ENCODE measurements at regions not wholly inside any gene's neighbourhood (a gene's known extent, or its start where the extent isn't known, plus 50 kb on each side); places are given as distances from the start of the nearest gene placed in this dataset.

DNA sequence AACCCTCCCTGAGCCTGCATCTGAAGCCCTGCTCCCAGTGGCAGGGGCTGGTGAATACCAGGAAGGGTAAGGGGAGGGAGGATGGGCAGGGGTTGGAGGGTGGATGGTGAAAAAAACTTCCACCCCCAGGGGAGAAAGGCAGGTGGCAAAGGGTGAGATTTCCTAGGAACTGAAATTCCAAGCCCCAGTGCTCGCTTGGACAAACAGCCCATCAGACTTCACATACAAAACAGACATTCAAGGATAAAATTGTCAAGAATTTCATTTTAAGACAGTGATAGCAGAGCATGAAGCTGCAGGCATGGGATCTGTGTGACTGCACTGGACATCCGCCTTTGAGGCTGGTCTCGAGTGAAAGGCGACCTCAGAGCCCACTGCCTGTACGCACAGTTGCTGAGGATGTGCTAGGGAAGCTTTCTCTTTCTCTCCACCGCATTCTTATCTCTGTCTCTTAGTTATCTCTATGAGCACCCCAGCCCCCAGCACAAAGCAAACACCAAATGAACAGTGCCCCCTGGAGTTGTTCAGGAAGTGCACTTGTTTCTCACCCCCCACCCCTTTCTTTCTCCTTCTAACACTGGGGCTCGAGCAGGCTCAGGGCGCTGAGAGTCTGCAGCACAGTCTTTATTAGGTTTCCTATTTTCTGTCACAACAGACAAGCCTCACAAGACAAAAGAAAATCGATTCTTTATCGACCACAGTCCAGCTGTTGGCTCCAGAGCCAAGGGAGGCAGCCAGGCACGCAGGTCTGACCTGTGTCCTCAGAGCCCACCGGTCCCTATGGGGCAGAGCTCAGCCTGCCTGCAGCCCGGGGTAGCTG is 237.3 kb upstream of the NCAM1 start:
- no peak for TF ChIP-seq ZFX (IDR thresholded peaks at IDR 0.05; ENCODE audit: borderline replicate concordance)
- TF ChIP-seq, protein P1, sequence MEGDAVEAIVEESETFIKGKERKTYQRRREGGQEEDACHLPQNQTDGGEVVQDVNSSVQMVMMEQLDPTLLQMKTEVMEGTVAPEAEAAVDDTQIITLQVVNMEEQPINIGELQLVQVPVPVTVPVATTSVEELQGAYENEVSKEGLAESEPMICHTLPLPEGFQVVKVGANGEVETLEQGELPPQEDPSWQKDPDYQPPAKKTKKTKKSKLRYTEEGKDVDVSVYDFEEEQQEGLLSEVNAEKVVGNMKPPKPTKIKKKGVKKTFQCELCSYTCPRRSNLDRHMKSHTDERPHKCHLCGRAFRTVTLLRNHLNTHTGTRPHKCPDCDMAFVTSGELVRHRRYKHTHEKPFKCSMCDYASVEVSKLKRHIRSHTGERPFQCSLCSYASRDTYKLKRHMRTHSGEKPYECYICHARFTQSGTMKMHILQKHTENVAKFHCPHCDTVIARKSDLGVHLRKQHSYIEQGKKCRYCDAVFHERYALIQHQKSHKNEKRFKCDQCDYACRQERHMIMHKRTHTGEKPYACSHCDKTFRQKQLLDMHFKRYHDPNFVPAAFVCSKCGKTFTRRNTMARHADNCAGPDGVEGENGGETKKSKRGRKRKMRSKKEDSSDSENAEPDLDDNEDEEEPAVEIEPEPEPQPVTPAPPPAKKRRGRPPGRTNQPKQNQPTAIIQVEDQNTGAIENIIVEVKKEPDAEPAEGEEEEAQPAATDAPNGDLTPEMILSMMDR (IDR thresholded peaks at IDR 0.05) = no peak
- H3K27ac ChIP-seq = no peak overlapping the region

DNA sequence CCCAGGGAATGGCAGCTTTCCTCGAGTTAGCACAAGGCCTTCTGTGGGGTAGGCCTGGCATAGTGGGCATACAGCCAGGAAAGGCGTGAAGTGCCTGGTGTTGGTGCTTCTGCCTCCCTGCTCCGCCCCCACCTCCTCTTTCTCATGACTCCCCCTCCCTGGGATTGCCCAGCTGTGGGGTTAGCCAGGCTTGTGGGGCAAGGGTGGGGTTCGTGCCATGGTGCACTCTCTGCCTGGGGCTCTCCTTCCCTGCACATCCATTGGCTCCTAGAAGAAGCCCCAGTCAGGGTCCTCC is 236.8 kb upstream of the NCAM1 start:
- H3K27ac ChIP-seq = no peak overlapping the region

DNA sequence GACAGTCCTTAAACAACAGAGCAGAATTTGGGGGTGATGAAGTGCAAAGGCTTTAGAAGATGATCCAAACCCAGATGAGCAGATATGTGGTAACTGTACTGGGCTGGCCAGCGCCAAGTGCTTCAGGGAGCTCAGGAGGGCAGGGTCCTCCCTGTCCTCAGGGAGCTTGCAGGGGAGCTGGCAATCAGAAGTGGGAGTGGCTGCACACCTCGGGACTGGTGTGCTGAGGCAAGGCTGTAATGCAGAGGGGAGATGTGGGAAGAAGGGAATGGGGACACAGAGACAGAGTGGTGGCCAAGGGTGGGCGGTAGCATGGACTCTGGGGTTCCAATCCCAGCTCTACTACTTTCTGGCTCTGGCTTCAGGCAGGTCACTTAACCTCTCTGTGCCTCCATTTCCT is 235.6 kb upstream of the NCAM1 start:
- TF ChIP-seq, protein P1 (IDR thresholded peaks at IDR 0.05) = no peak
- TF ChIP-seq ZFX (IDR thresholded peaks at IDR 0.05; ENCODE audit: borderline replicate concordance) = no peak
- no peak overlapping the region for H3K27ac ChIP-seq

More for the DNA sequence above, 236.8 kb upstream of the NCAM1 start:
- TF ChIP-seq, protein P1 (IDR thresholded peaks at IDR 0.05) = no peak
- no peak for TF ChIP-seq ZFX (IDR thresholded peaks at IDR 0.05; ENCODE audit: borderline replicate concordance)

DNA sequence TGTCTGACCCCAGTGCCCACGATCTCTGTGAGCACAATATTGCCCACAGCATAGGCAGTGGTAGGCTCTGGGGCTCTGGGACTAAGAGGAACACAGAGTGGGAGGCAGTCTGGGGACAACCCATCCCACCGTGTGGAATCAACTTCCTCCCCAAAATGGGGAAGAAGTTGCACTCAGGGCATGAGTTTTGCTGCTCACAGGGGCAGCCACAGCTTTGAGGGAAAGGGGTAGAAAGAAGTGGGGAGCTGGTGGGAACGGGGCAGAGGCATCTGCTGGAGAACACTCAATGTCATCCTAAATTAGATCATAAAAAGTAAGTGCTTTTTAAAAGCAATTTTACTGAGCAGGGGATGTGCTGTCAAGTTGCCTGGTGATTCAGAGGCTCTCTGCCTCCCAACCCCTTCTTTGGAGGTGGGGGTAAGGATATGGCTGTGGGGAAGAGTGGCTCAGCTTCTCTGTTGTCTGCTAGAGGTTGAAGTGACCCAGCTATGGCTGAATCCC is 233.8 kb upstream of the NCAM1 start:
- no peak overlapping the region for H3K27ac ChIP-seq
- no peak for TF ChIP-seq ZFX (IDR thresholded peaks at IDR 0.05; ENCODE audit: borderline replicate concordance)
- TF ChIP-seq, protein P1 (IDR thresholded peaks at IDR 0.05) = no peak

DNA sequence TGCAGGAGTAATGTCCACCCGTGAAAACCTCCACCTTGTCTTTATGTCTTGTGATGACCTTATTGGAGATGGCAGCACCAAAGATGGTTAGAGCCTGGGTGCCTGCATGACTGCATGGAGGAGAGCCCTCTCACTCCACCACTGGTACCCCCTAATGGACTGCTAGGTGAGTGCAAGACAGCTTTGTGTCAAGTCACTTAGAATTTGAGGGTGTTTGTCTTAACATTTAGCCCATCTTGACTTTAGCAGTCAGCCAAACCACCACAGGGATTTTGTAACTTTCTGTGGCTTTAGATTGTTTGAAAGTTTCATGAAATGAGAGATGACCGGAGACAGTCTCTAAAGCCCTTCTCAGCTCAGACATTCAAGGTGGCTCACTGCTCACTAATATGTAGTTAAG is 232.9 kb upstream of the NCAM1 start:
- H3K27ac ChIP-seq = no peak overlapping the region
- TF ChIP-seq, protein P1 (IDR thresholded peaks at IDR 0.05) = no peak
- TF ChIP-seq ZFX (IDR thresholded peaks at IDR 0.05; ENCODE audit: borderline replicate concordance) = no peak

DNA sequence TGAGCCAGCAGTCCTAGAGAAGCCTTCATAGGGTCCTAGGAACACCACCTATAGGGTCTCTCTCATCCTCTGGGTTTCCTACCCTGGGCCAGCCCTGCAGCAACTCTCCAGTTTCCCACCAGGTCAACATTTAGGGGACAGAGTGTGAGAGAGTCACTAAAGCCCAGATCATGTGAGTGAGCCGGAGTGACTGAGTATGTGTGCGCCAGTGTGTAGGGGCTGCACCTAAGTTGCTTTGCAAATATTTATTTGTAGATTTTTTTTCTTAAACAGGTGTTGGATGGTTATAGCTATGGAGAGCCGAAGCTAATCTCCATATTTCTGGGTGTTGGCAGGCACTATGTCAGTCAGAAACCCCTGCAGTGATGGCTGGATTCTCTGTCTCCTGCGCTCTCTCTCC is 232.5 kb upstream of the NCAM1 start:
- TF ChIP-seq, protein P1 (IDR thresholded peaks at IDR 0.05) = no peak
- no peak for TF ChIP-seq ZFX (IDR thresholded peaks at IDR 0.05; ENCODE audit: borderline replicate concordance)
- H3K27ac ChIP-seq = no peak overlapping the region

DNA sequence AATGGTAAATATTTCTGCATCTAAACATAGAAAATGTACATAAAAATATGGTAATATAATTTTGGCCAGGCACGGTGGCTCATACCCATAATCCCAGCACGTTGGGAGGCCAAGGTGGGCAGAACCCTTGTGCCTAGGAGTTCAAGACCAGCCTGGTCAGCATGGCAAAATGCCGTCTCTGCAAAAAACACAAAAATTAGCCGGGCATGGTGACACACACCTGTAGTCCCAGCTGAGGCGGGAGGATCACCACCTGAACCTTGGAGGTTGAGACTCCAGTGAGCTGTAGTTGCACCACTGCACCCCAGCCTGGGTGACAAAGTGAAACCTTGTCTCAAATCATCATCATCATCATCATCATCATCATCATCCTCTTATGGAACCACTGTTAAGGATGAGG is 230.6 kb upstream of the NCAM1 start:
- TF ChIP-seq, protein P1 (IDR thresholded peaks at IDR 0.05) = no peak
- no peak for TF ChIP-seq ZFX (IDR thresholded peaks at IDR 0.05; ENCODE audit: borderline replicate concordance)
- no peak overlapping the region for H3K27ac ChIP-seq
